Omental fat pad (tissue), 3 donors: ENCODE measurements at regions not wholly inside any gene's neighbourhood (a gene's known extent, or its start where the extent isn't known, plus 50 kb on each side); places are given as distances from the start of the nearest gene placed in this dataset.

Source experiments
- ATAC-seq: fragments of 150-250 bp; one replicate; pipeline ENCODE4 v1.9.1; 2016; ENCODE audit warnings: mild to moderate bottlenecking, moderate library complexity; ENCODE audit not compliant: low FRiP score
- DNase-seq: peaks from one replicate; pipeline ENCODE4 v3.0.0-alpha.2; 2019; ENCODE audit warnings: low spot score
- TF ChIP-seq, protein P1 (sequence below), 3 donors: fragments of 450-650 bp; IDR thresholded peaks; one replicate each; pipeline ENCODE4 v1.5.1; 2016 to 2017; ENCODE audit warnings: antibody characterized with exemption in 3 of 3, mild to moderate bottlenecking in 3 of 3, moderate library complexity in 2 of 3

DNA sequence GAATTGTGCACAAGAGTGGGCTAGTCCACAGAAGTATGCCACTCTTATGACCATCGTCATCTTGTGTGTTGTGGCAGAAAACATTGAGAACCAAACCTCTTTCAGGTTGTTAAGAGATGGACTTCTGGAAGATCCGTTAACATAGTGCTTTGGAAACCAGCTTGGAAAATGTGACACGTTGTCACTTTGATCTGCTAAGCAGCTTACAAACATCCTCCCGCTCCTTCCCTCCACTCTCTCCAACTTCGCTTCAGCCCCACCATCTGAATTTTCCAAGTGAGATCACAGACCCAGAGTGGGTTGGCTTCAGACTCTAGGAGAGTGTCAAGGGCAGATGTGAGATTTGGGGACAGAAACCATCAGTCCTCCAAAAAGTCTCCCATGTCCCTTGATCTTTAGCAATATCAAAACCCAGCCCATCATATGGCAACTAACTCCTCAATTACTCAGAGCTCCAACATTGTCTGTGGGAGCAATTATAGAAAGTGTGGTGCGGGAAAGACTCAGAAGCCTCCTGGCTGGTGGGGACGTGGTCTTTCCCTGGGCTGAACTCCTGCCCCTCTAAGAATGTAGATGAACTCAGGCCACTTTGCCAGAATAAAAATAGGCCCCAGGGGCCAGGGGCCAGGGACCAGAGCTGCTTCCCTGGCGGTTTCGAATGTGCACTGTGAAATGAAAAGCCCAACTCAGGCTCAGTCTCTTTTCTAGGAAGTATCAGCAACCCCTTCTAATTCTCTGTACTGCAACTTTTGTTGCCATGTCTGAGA, 129.5 kb downstream of the SLC38A6 start:
- ATAC-seq (no peak), DNase-seq (no peak)
- TF ChIP-seq, protein P1, sequence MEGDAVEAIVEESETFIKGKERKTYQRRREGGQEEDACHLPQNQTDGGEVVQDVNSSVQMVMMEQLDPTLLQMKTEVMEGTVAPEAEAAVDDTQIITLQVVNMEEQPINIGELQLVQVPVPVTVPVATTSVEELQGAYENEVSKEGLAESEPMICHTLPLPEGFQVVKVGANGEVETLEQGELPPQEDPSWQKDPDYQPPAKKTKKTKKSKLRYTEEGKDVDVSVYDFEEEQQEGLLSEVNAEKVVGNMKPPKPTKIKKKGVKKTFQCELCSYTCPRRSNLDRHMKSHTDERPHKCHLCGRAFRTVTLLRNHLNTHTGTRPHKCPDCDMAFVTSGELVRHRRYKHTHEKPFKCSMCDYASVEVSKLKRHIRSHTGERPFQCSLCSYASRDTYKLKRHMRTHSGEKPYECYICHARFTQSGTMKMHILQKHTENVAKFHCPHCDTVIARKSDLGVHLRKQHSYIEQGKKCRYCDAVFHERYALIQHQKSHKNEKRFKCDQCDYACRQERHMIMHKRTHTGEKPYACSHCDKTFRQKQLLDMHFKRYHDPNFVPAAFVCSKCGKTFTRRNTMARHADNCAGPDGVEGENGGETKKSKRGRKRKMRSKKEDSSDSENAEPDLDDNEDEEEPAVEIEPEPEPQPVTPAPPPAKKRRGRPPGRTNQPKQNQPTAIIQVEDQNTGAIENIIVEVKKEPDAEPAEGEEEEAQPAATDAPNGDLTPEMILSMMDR (IDR thresholded peaks at IDR 0.05): no peak

DNA sequence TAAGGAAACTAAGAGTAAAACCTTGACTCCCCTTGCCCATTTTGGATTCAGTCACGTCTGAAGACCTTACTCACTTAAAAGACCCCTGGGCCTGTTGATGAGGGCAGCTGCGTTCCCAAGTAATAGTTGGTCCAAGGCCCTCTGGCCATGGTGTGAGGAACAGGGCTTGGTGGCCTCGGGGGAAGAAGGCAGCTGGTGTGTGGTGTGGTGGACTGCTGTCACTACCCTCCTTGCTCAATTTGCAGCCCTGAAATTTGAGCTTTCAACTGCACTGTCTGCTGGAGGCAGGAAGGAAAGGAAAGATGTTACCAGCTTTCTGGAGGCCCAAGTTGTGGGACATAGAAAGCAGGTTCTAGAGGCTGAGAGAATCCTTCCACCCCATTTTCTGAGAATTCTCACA, 128.2 kb downstream of the SLC38A6 start:
- TF ChIP-seq, protein P1 (IDR thresholded peaks at IDR 0.05): no peak
- ATAC-seq (no peak), DNase-seq (no peak)

DNA sequence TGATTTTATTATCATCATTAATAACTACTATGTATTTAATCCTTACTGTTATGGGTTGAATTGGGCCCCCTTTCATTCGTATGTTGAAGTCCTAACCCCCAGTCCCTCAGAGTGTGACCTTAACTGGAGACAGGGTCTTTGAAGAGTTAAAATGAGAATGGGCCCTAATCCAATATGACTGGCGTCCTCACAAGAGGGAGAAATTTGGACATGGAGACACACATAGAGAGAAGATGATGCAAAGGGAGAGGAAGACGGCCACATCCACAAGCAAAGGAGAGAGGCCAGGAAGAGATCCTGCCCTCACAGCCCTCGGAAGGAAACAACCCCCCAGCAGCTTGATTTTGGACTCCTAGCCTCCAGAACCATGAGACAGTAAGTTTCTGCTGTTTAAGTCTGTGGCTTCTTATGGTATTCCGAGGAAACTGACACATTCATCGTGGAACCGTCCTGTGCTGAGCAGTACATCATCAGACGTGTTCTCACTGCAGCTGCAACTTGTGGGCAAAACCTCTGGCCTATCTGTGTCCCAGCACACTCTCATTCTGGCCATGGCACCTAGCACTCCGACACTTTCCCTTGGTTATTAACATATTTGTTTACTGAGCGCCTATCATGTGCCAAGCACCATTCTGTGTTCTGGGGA, 127.6 kb downstream of the SLC38A6 start:
- DNase-seq: no peak
- TF ChIP-seq, protein P1 (IDR thresholded peaks at IDR 0.05): no peak
- ATAC-seq: no peak

DNA sequence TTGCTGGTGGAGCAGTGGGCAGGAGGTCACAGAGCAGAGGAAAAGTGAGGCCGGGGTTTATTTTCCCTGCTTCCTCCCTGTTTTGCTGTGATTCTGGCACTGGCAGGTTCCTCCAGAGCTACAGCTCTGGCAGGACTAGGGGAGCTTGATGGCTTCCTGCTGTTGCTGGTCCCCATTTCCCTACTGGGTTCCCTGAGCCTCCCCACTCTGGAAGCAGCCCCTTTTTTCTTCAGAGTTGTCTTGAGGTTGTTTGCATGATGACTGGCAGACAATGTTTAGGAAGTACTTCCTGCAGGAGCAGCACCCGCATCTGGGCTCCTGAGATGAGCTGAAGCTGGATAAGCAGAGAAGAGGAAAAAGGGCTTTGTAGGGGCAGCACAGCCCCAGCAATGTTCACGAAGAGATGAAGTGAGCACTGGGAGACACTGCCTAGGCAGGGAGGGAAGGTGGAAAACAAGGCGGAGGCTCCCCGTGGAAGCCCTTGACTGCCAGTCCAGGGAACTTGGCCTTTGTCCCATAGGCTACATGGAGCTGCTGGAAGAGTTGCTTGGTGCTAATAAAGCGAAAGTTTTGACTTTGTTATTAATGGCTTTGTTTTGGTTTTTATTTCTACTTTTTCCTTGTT, 126.9 kb downstream of the SLC38A6 start:
- TF ChIP-seq, protein P1 (IDR thresholded peaks at IDR 0.05): no peak
- no peak for ATAC-seq
- DNase-seq: no peak

DNA sequence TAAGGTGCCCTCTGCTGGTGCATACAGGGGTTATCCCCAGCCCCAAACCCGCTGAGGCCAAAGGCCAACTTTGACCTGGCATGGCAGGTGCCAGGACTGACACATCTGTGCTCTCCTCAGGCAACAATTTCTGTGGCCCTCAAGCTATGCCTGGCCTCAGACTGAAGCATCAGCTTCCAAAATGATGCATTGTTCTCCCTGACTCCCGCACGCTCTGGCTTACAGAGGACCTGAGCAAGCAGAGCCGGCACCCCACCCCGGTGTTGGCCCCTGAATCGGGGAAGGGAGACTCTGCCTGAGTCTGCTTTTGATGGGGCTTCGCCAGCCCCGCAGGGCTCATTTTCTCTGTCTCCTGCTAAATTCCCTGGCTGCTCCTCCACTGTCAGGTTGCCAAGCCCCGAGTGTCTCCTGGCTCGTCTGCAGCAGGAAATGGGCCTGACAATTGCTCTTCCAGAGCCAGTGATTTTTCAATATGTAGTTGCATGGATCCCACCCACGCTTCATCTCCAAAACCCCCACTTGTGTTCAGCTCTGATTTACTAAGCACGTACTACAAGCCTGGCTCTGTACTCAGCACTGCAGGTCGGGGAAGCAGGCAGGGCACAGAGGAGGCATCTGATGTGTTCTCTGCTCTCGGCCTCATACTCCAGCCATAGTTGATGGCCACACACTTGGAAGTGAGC, 126.1 kb downstream of the SLC38A6 start:
- ATAC-seq: no peak
- DNase-seq: no peak
- TF ChIP-seq, protein P1 (IDR thresholded peaks at IDR 0.05): no peak

DNA sequence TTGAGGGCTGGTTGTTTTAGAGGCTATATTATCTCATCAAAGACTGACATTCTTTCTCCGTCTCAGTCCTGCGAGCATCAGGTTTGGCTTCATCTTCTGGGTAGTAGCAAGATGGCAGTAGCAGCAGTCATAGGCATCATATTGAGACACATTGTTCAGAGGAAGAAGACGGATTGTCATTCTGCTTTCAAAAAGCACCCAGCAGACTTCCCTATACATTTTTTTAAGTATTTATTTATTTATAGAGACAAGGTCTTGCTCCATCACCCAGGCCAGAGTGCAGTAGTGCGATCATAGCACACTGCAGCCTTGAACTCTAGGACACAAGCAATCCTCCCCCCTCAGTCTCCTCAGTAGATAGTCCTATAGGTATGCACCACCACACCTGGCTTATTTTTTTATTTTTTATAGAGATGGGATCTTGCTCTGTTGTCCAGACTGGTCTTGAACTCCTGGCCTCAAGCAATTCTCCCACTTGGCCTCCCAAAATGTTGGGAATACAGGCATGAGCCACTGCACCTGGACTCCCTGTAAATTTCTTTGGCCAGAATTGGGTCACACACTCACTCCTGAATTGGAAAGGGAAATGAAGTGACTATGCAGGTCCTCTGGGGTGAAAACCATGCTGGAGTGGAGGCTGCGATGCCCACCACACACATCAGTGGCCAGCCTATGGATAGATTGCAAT, 125.4 kb downstream of the SLC38A6 start:
- ATAC-seq: no peak
- TF ChIP-seq, protein P1 (IDR thresholded peaks at IDR 0.05): no peak
- DNase-seq: no peak
